Hepatocyte (in vitro differentiated cells): ENCODE measurements at regions not wholly inside any gene's neighbourhood (a gene's known extent, or its start where the extent isn't known, plus 50 kb on each side); places are given as distances from the start of the nearest gene placed in this dataset.

Source experiments
- EZH2 ChIP-seq: fragments of 200-600 bp; sonication (generic); IDR thresholded peaks from 2 replicates; pipeline ENCODE4 v1.6.1; 2016; ENCODE audit warnings: antibody characterized with exemption, mild to moderate bottlenecking, borderline replicate concordance
- EZH2phosphoT487 ChIP-seq: fragments of 200-600 bp; sonication (generic); IDR thresholded peaks from one replicate; pipeline ENCODE4 v1.6.1; 2018; ENCODE audit warnings: antibody characterized with exemption, mild to moderate bottlenecking, low read depth, moderate library complexity; ENCODE audit not compliant: unreplicated experiment, severe bottlenecking
- TF ChIP-seq, protein P1 (sequence below): fragments of 200-600 bp; sonication (generic); IDR thresholded peaks from 2 replicates; pipeline ENCODE4 v1.5.1; 2016; ENCODE audit warnings: antibody characterized with exemption, mild to moderate bottlenecking; ENCODE audit not compliant: poor library complexity

DNA sequence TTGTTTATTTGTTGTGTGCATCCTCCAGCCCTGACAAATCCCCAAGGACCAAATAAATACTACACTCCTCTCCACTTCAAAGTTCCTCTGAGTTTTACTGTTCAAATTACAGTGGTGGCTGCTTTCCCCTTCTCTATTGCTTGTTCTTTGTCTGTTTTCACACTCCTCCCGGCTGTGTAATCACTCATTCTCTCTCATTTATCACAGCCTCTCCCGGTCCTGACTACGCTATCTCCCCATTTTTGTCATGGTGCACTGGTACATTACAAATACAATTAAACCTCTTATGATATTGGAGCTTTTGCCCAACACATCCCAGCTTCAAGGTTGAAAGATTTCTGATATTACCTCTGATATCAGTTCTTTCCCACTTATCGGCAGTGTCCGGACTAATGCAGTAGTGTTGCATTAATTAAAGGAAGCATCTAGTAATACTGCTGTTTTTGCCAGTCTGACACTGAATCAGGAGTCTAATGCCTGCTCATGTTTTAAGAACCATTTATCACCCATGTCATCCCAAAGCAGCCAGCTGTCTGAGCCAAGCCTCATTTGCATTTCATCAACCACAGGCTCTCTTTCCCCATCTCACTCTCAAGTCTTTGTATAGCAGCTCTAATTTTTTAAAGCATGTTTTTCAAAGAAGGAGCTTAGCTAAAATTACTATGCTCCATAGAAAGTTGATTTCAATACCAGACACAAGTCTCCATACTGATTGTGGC is 740.5 kb downstream of the ROBO2 start:
- TF ChIP-seq, protein P1, sequence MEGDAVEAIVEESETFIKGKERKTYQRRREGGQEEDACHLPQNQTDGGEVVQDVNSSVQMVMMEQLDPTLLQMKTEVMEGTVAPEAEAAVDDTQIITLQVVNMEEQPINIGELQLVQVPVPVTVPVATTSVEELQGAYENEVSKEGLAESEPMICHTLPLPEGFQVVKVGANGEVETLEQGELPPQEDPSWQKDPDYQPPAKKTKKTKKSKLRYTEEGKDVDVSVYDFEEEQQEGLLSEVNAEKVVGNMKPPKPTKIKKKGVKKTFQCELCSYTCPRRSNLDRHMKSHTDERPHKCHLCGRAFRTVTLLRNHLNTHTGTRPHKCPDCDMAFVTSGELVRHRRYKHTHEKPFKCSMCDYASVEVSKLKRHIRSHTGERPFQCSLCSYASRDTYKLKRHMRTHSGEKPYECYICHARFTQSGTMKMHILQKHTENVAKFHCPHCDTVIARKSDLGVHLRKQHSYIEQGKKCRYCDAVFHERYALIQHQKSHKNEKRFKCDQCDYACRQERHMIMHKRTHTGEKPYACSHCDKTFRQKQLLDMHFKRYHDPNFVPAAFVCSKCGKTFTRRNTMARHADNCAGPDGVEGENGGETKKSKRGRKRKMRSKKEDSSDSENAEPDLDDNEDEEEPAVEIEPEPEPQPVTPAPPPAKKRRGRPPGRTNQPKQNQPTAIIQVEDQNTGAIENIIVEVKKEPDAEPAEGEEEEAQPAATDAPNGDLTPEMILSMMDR, result no peak
- TF ChIP-seq EZH2 (no peak), EZH2phosphoT487 (no peak)
